Endothelial cell of umbilical vein (primary cell): ENCODE measurements at regions not wholly inside any gene's neighbourhood (a gene's known extent, or its start where the extent isn't known, plus 50 kb on each side); places are given as distances from the start of the nearest gene placed in this dataset.

Source experiments
- BruUV-seq: library from RNA; stranded (reverse); fragments of 400-500 nt; replicated peaks from 2 replicates; lab custom pipeline; 2021; lab: Mats Ljungman, UMichigan
- CTCF ChIA-PET: fragments of 300-600, 350-600 bp; sonication (Branson Sonifier 250); formaldehyde crosslinking; loops from one replicate; lab custom pipeline; 2021; ENCODE audit warnings: antibody characterized with exemption, inconsistent platforms; lab: Charles Lee
- POLR2A ChIA-PET: fragments of 300-600, 350-600 bp; sonication (Branson Sonifier 250); formaldehyde crosslinking; loops from one replicate; lab custom pipeline; 2021; ENCODE audit warnings: antibody characterized with exemption, inconsistent platforms; lab: Charles Lee
- DNase-seq: peaks from one replicate; pipeline ENCODE4 v3.0.0-alpha.2; 2011; ENCODE audit warnings: low read depth, low spot score
- FAIRE-seq: peaks from 2 replicates; lab custom pipeline; 2011; peaks lifted over from hg19 to GRCh38; lab: Jason Lieb, UNC
- H2AFZ ChIP-seq: 2 replicates; pipeline ENCODE4 v1.6.0; 2012; ENCODE audit warnings: low read depth, low read length, control low read depth, inconsistent platforms
- H3K27ac ChIP-seq: 2 replicates; pipeline ENCODE4 v1.5.1; 2011; ENCODE audit warnings: low read depth, mild to moderate bottlenecking, control low read depth, low read length, moderate library complexity; ENCODE audit not compliant: insufficient read depth
- H3K27me3 ChIP-seq, 2 experiments: 2 replicates each; pipeline versions ENCODE4 v1.6.0 to v1.6.1; 2011; ENCODE audit warnings: low read length in 2 of 2, mixed read lengths in 1 of 2; ENCODE audit not compliant: control insufficient read depth in 2 of 2, insufficient read depth in 2 of 2
- H3K36me3 ChIP-seq, 2 experiments: 2 replicates in 1 of 2; 3 replicates in 1 of 2; pipeline ENCODE4 v1.5.1; 2011; ENCODE audit warnings: low read length in 2 of 2, mild to moderate bottlenecking in 1 of 2, moderate library complexity in 1 of 2; ENCODE audit not compliant: control insufficient read depth in 2 of 2, insufficient read depth in 2 of 2; ENCODE audit errors: extremely low read depth in 1 of 2
- H3K4me1 ChIP-seq: 3 replicates; pipeline ENCODE4 v1.5.1; 2011; ENCODE audit warnings: mild to moderate bottlenecking, low read length; ENCODE audit not compliant: control insufficient read depth, insufficient read depth; ENCODE audit errors: extremely low read depth
- H3K4me2 ChIP-seq: 2 replicates; pipeline ENCODE4 v1.6.1; 2011; ENCODE audit warnings: low read length, control low read depth, mixed read lengths; ENCODE audit not compliant: insufficient read depth
- H3K4me3 ChIP-seq, 3 experiments: fragments of 200-600 bp in 1 of 3; sonication (generic), shearing (Covaris generic) in 1 of 3; replicated peaks in 1 of 3; 2 replicates each; pipeline ENCODE4 v1.5.1; 2011 to 2016; ENCODE audit warnings: control low read depth in 3 of 3, low read length in 3 of 3, mild to moderate bottlenecking in 2 of 3, inconsistent platforms in 1 of 3, low read depth in 1 of 3, moderate library complexity in 1 of 3; ENCODE audit not compliant: insufficient read depth in 1 of 3
- H3K79me2 ChIP-seq: 2 replicates; pipeline ENCODE4 v1.6.0; 2012; ENCODE audit warnings: low read length, inconsistent platforms; ENCODE audit not compliant: control insufficient read depth, insufficient read depth
- H3K9ac ChIP-seq: replicated peaks from 2 replicates; pipeline ENCODE3; 2011; ENCODE audit warnings: low read length, control low read depth; ENCODE audit not compliant: insufficient read depth; ENCODE audit errors: extremely low read depth
- H3K9me1 ChIP-seq: replicated peaks from 3 replicates; pipeline ENCODE4 v1.6.0; 2011; ENCODE audit warnings: mild to moderate bottlenecking, low read length; ENCODE audit not compliant: control insufficient read depth, insufficient read depth; ENCODE audit errors: extremely low read depth
- H3K9me3 ChIP-seq: replicated peaks from 2 replicates; pipeline ENCODE4 v1.5.1; 2012; ENCODE audit warnings: low read length, inconsistent platforms; ENCODE audit not compliant: control insufficient read depth, insufficient read depth
- H4K20me1 ChIP-seq: replicated peaks from 2 replicates; pipeline ENCODE3; 2011; ENCODE audit warnings: mild to moderate bottlenecking, low read length; ENCODE audit not compliant: control insufficient read depth, insufficient read depth; ENCODE audit errors: extremely low read depth
- CTCF ChIP-seq, 2 donors: IDR thresholded peaks; 1 replicate in 1 of 2; 2 replicates in 1 of 2; pipeline ENCODE4 v1.5.1; 2011; ENCODE audit warnings: low read length in 2 of 2, mild to moderate bottlenecking in 2 of 2, moderate library complexity in 2 of 2, control low read depth in 1 of 2, inconsistent platforms in 1 of 2, low read depth in 1 of 2; ENCODE audit not compliant: insufficient read depth in 1 of 2; ENCODE audit errors: extremely low read depth in 1 of 2
- EZH2 ChIP-seq: IDR thresholded peaks from 2 replicates; pipeline ENCODE4 v1.6.1; 2012; ENCODE audit warnings: borderline replicate concordance, low read depth, mild to moderate bottlenecking, moderate library complexity, low read length, inconsistent platforms; ENCODE audit not compliant: severe bottlenecking
- FOS ChIP-seq: IDR thresholded peaks from 2 replicates; pipeline ENCODE4 v1.6.1; 2011; ENCODE audit warnings: mild to moderate bottlenecking, low read length, moderate library complexity, borderline replicate concordance; ENCODE audit not compliant: insufficient read depth
- GATA2 ChIP-seq: IDR thresholded peaks from 2 replicates; pipeline ENCODE4 v1.7.0; 2011; ENCODE audit warnings: low read depth, mild to moderate bottlenecking, moderate library complexity, mixed read lengths, low read length; ENCODE audit not compliant: insufficient read length, insufficient read depth
- JUN ChIP-seq: IDR thresholded peaks from 2 replicates; pipeline ENCODE4 v1.6.1; 2011; ENCODE audit warnings: borderline replicate concordance, low read depth; ENCODE audit not compliant: insufficient read length, insufficient read depth
- MAX ChIP-seq: IDR thresholded peaks from 2 replicates; pipeline ENCODE4 v1.6.1; 2011; ENCODE audit not compliant: insufficient read depth, insufficient read length
- MYC ChIP-seq: IDR thresholded peaks from one replicate; pipeline ENCODE4 v1.6.1; 2011; ENCODE audit warnings: mild to moderate bottlenecking, low read depth, low read length
- POLR2A ChIP-seq: IDR thresholded peaks from 2 replicates; pipeline ENCODE4 v1.6.1; 2012; ENCODE audit warnings: low read depth, mild to moderate bottlenecking, control low read depth, low read length
- POLR2AphosphoS5 ChIP-seq: IDR thresholded peaks from 2 replicates; pipeline ENCODE4 v1.6.1; 2012; ENCODE audit warnings: low read depth, mild to moderate bottlenecking, control low read depth, low read length, moderate library complexity; ENCODE audit not compliant: insufficient read depth
- dilution Hi-C: fragments of 300-500 bp; cut with MboI; formaldehyde crosslinking; loops from one replicate; pipeline ENCODE4 v1.15.0; 2019; ENCODE audit warnings: low sequenced_read_pairs; ENCODE audit not compliant: extremely low pct_ligation_motif_present
- intact Hi-C: fragments of 100-400 bp; cut with micrococcal nuclease; formaldehyde crosslinking; loops from one replicate; pipeline ENCODE4 v1.10.0; 2022

GRCh38 chrX:6679550-6679949 lies 144.6 kb upstream of the VCX3A start:
- ChIA-PET CTCF (no interaction called here), POLR2A (no interaction called here)
- Histone ChIP-seq H3K4me2 (no peak overlapping the region), H3K27me3 (no peaks in the 10 kb centered on the region), H2AFZ (no peak overlapping the region), H3K36me3 (no peaks in the 10 kb centered on the region), H3K27ac (no peak overlapping the region), H3K4me1 (no peaks in the 10 kb centered on the region), H3K4me3 (no peak overlapping the region), H3K79me2 (no peaks in the 10 kb centered on the region), H3K9me1 (no peaks in the 10 kb centered on the region), H4K20me1 (no peaks in the 10 kb centered on the region), H3K9ac (no peak overlapping the region), H3K9me3 (no peaks in the 10 kb centered on the region)
- no TSS peak for BruUV-seq
- intact Hi-C loops (no loop called here), dilution Hi-C loops (no loop called here)
- TF ChIP-seq POLR2A: no peak
- no peak for TF ChIP-seq POLR2AphosphoS5
- TF ChIP-seq FOS: no peak
- TF ChIP-seq CTCF (IDR thresholded peaks at IDR 0.05; ENCODE audit: extremely low read depth in 1 of 2, insufficient read depth in 1 of 2, low read depth in 1 of 2, low read length in 2 of 2): no peak
- TF ChIP-seq JUN: no peak
- TF ChIP-seq EZH2: no peak
- TF ChIP-seq MYC: no peak
- DNase-seq: no peak
- no peak for FAIRE-seq

GRCh38 chrX:6678313-6678712 lies 143.4 kb upstream of the VCX3A start:
- Histone ChIP-seq H2AFZ (no peak overlapping the region), H3K4me2 (no peak overlapping the region), H3K4me1 (no peaks in the 10 kb centered on the region), H3K36me3 (no peaks in the 10 kb centered on the region), H3K79me2 (no peaks in the 10 kb centered on the region), H3K4me3 (no peak overlapping the region), H3K9me3 (no peaks in the 10 kb centered on the region), H3K9me1 (no peaks in the 10 kb centered on the region), H3K9ac (no peak overlapping the region), H3K27me3 (no peaks in the 10 kb centered on the region), H3K27ac (no peak overlapping the region), H4K20me1 (no peaks in the 10 kb centered on the region)
- intact Hi-C loops: no loop called here
- POLR2A ChIA-PET: no interaction called here
- no TSS peak for BruUV-seq
- dilution Hi-C loops: no loop called here
- CTCF ChIA-PET: no interaction called here
- FAIRE-seq (no peak), DNase-seq (no peak)
- TF ChIP-seq MAX (no peak), CTCF (IDR thresholded peaks at IDR 0.05; ENCODE audit: extremely low read depth in 1 of 2, insufficient read depth in 1 of 2, low read depth in 1 of 2, low read length in 2 of 2) (no peak), GATA2 (no peak), POLR2AphosphoS5 (no peak), FOS (no peak), EZH2 (no peak), MYC (no peak), JUN (no peak), POLR2A (no peak)
